HCT116 (cell line): ENCODE measurements at regions not wholly inside any gene's neighbourhood (a gene's known extent, or its start where the extent isn't known, plus 50 kb on each side); places are given as distances from the start of the nearest gene placed in this dataset.

Experiments used
- ATAC-seq: fragments of 200-7000 bp; cut with Tn5 transposase; 2 replicates; pipeline ENCODE4 v1.9.1; 2020; ENCODE audit warnings: mild to moderate bottlenecking, moderate library complexity
- BruUV-seq: library from RNA; stranded (reverse); fragments of 400-500 nt; replicated peaks from 2 replicates; lab custom pipeline; 2021; lab: Mats Ljungman, UMichigan
- CTCF ChIA-PET: fragments of 300-600 bp; sonication (Branson Sonifier 250); formaldehyde crosslinking; loops from one replicate; lab custom pipeline; 2021; ENCODE audit warnings: antibody characterized with exemption; lab: Charles Lee
- POLR2A ChIA-PET: fragments of 300-600, 350-600 bp; sonication (Branson Sonifier 250); formaldehyde crosslinking; loops from one replicate; lab custom pipeline; 2021; ENCODE audit warnings: antibody characterized with exemption; lab: Charles Lee
- RAD21 ChIA-PET, 2 experiments: fragments of 300-600 bp; sonication (Branson Sonifier 250); formaldehyde crosslinking; loops; one replicate each; lab custom pipeline; 2023; ENCODE audit warnings: low total read pairs in 2 of 2; ENCODE audit not compliant: uncharacterized antibody in 2 of 2, unreplicated experiment in 2 of 2, low non-redundant PET in 1 of 2; lab: Charles Lee
- DNase-seq: peaks from one replicate; pipeline ENCODE4 v3.0.0-alpha.2; 2010; ENCODE audit warnings: low read depth, low spot score
- H2AFZ ChIP-seq: fragments of 200-600 bp; shearing (Covaris generic), sonication (generic); 2 replicates; pipeline ENCODE4 v1.6.1; 2017; ENCODE audit warnings: low read depth, mixed run types, mixed read lengths, antibody characterized with exemption, low read length; ENCODE audit not compliant: poor library complexity, severe bottlenecking
- H3K27ac ChIP-seq: 2 replicates; pipeline ENCODE4 v1.5.1; 2012; ENCODE audit warnings: low read depth, low read length
- H3K27me3 ChIP-seq: fragments of 200-600 bp; sonication (generic); 2 replicates; pipeline ENCODE4 v1.6.1; 2016; ENCODE audit warnings: mixed run types, low read length, mixed read lengths; ENCODE audit not compliant: insufficient read depth
- H3K36me3 ChIP-seq, 2 experiments: fragments of 200-500 bp in 1 of 2; fragments of 200-600 bp in 1 of 2; sonication (Bioruptor generic) in 1 of 2; sonication (generic) in 1 of 2; 2 replicates each; pipeline versions ENCODE4 v1.5.1 to v1.6.1; 2014 to 2016; ENCODE audit warnings: low read length in 2 of 2, inconsistent platforms in 1 of 2, mixed read lengths in 1 of 2, mixed run types in 1 of 2; ENCODE audit not compliant: insufficient read depth in 2 of 2, control insufficient read depth in 1 of 2
- H3K4me1 ChIP-seq, 2 experiments: fragments of 200-600 bp in 1 of 2; sonication (generic) in 1 of 2; 2 replicates each; pipeline versions ENCODE4 v1.5.1 to v1.6.1; 2012 to 2017; ENCODE audit warnings: low read length in 2 of 2, inconsistent platforms in 1 of 2, mild to moderate bottlenecking in 1 of 2, mixed read lengths in 1 of 2, mixed run types in 1 of 2, moderate library complexity in 1 of 2; ENCODE audit not compliant: insufficient read depth in 2 of 2, control insufficient read depth in 1 of 2
- H3K4me2 ChIP-seq: fragments of 200-600 bp; sonication (generic); 2 replicates; pipeline ENCODE4 v1.6.1; 2017; ENCODE audit warnings: mixed run types, low read length, mixed read lengths
- H3K4me3 ChIP-seq, 2 experiments: fragments of 200-600 bp in 1 of 2; sonication (generic) in 1 of 2; replicated peaks in 1 of 2; 2 replicates each; pipeline ENCODE4 v1.5.1; 2011 to 2016; ENCODE audit warnings: low read length in 2 of 2, control low read depth in 1 of 2, low read depth in 1 of 2, mild to moderate bottlenecking in 1 of 2, mixed read lengths in 1 of 2, mixed run types in 1 of 2
- H3K79me2 ChIP-seq: fragments of 200-600 bp; sonication (generic); 2 replicates; pipeline ENCODE4 v1.6.1; 2017; ENCODE audit warnings: mild to moderate bottlenecking, mixed run types, low read length, moderate library complexity, mixed read lengths; ENCODE audit not compliant: insufficient read depth
- H3K9ac ChIP-seq: fragments of 200-600 bp; sonication (generic); 2 replicates; pipeline ENCODE4 v1.6.1; 2016; ENCODE audit warnings: low read length, mixed read lengths
- H3K9me2 ChIP-seq: fragments of 200-600 bp; sonication (generic), shearing (Covaris generic); 2 replicates; pipeline ENCODE4 v1.6.1; 2017; ENCODE audit warnings: mixed run types, mild to moderate bottlenecking, moderate library complexity; ENCODE audit not compliant: insufficient read depth
- H3K9me3 ChIP-seq, 2 experiments: fragments of 200-500 bp in 1 of 2; fragments of 200-600 bp in 1 of 2; sonication (Bioruptor generic) in 1 of 2; sonication (generic) in 1 of 2; 2 replicates each; pipeline ENCODE4 v1.6.1; 2014 to 2017; ENCODE audit warnings: low read length in 2 of 2, mixed read lengths in 2 of 2, inconsistent platforms in 1 of 2, low read depth in 1 of 2, mild to moderate bottlenecking in 1 of 2, mixed run types in 1 of 2, moderate library complexity in 1 of 2; ENCODE audit not compliant: control insufficient read depth in 1 of 2, insufficient read depth in 1 of 2
- H4K20me1 ChIP-seq: fragments of 200-600 bp; sonication (generic), shearing (Covaris generic); 2 replicates; pipeline ENCODE4 v1.6.1; 2017; ENCODE audit warnings: mixed run types, mild to moderate bottlenecking, moderate library complexity; ENCODE audit not compliant: insufficient read depth
- CBX3 ChIP-seq: IDR thresholded peaks from 2 replicates; pipeline ENCODE4 v1.6.1; 2012; ENCODE audit warnings: low read depth
- CEBPB ChIP-seq: IDR thresholded peaks from 2 replicates; pipeline ENCODE4 v1.6.1; 2012; ENCODE audit warnings: low read depth
- EGR1 ChIP-seq: IDR thresholded peaks from 2 replicates; pipeline ENCODE4 v1.6.1; 2012; ENCODE audit warnings: low read depth
- ELF1 ChIP-seq: IDR thresholded peaks from 2 replicates; pipeline ENCODE4 v1.6.1; 2012; ENCODE audit warnings: low read depth, borderline replicate concordance
- EZH2 ChIP-seq: fragments of 200-600 bp; sonication (generic); IDR thresholded peaks from 2 replicates; pipeline ENCODE4 v1.6.1; 2017; ENCODE audit warnings: antibody characterized with exemption, mixed run types
- FOSL1 ChIP-seq: IDR thresholded peaks from 2 replicates; pipeline ENCODE4 v1.6.1; 2012; ENCODE audit warnings: low read depth
- JUND ChIP-seq: IDR thresholded peaks from 2 replicates; pipeline ENCODE4 v1.6.1; 2012
- POLR2A ChIP-seq: IDR thresholded peaks from 2 replicates; pipeline ENCODE4 v1.7.0; 2011; ENCODE audit warnings: borderline replicate concordance; ENCODE audit not compliant: insufficient read depth, insufficient read length; ENCODE audit errors: extremely low read depth
- POLR2AphosphoS5 ChIP-seq: IDR thresholded peaks from 2 replicates; pipeline ENCODE4 v1.6.1; 2011; ENCODE audit warnings: mild to moderate bottlenecking, low read depth, low read length, moderate library complexity
- RAD21 ChIP-seq: IDR thresholded peaks from 2 replicates; pipeline ENCODE4 v1.6.1; 2012; ENCODE audit warnings: low read depth, mild to moderate bottlenecking
- SIN3A ChIP-seq: IDR thresholded peaks from 2 replicates; pipeline ENCODE4 v1.6.1; 2012; ENCODE audit warnings: low read depth
- SP1 ChIP-seq: IDR thresholded peaks from 2 replicates; pipeline ENCODE4 v1.6.1; 2012; ENCODE audit warnings: low read depth
- SRF ChIP-seq: IDR thresholded peaks from 2 replicates; pipeline ENCODE4 v1.6.1; 2012; ENCODE audit warnings: low read depth
- TCF7L2 ChIP-seq: IDR thresholded peaks from 2 replicates; pipeline ENCODE4 v1.7.0; 2011; ENCODE audit warnings: borderline replicate concordance, inconsistent platforms; ENCODE audit not compliant: insufficient read depth, insufficient read length; ENCODE audit errors: extremely low read depth
- YY1 ChIP-seq: IDR thresholded peaks from 2 replicates; pipeline ENCODE4 v1.6.1; 2011; ENCODE audit warnings: low read length, low read depth, moderate library complexity, mild to moderate bottlenecking; ENCODE audit not compliant: insufficient replicate concordance; ENCODE audit errors: extremely low read depth
- ZNF274 ChIP-seq: fragments of 200-500 bp; sonication (Bioruptor generic); IDR thresholded peaks from 2 replicates; pipeline ENCODE4 v1.6.1; 2014; ENCODE audit warnings: mild to moderate bottlenecking, low read depth, low read length, inconsistent platforms
- intact Hi-C: fragments of 100-400 bp; cut with micrococcal nuclease; formaldehyde crosslinking; loops from 2 replicates; pipeline ENCODE4 v1.10.0; 2022
- TF ChIP-seq, protein P1 (sequence below): IDR thresholded peaks from 2 replicates; pipeline ENCODE4 v1.6.1; 2012; ENCODE audit warnings: low read depth
- TF ChIP-seq, protein P2 (sequence below), 3 experiments: fragments of 200-600 bp in 1 of 3; sonication (generic) in 1 of 3; IDR thresholded peaks in 2 of 3; conservative IDR thresholded peaks in 1 of 3; 2 replicates each; pipeline ENCODE4 v1.5.1; 2012 to 2017; ENCODE audit warnings: low read depth in 2 of 3, low read length in 2 of 3, antibody characterized with exemption in 1 of 3, borderline replicate concordance in 1 of 3, control low read depth in 1 of 3, mild to moderate bottlenecking in 1 of 3, mixed read lengths in 1 of 3, mixed run types in 1 of 3, moderate library complexity in 1 of 3; ENCODE audit not compliant: insufficient read depth in 1 of 3
- TF ChIP-seq, protein P3 (sequence below): IDR thresholded peaks from 2 replicates; pipeline ENCODE4 v1.6.1; 2012

DNA sequence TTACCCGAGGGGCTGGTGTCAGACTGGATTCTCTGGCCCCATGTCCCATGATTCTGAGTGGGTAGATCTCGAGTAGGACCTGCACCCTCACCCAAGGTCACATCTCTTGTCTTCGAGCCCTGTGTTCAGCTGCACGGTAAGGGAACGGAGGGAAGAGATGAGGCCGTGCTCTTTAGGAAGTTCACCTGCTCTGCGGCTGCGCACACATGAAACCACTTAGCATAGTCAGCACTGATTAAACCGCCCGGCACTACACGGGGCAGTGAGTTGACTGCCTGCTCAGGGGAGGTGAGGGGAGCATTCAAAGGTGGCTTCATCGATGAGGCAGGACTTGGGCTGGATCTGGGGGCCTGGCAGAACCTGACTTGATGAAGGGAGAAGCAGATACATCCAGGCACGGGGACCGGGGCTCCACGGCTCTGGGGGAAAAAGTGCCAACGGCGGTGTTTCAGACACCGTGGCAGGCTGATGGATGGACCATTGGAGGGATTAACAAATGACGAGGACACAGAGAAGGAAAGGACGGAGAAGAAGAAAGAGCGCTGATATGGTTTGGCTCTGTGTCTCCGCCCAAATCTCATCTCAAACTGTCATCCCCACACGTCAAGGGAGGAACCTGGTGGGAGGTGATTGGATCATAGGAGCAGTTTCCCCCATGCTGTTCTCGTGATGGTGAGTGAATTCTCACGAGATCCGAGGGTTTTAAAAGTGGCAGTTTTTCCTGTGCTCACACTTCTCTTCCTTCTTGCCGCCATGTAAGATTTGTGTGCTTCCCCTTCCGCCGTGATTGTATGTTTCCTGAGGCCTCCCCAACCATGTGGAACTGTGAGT lies 248.6 kb downstream of the CYP26B1 start:
- no peak for ATAC-seq
- no peak overlapping the region for H3K9ac ChIP-seq
- H3K4me3 ChIP-seq: no peak overlapping the region
- TF ChIP-seq SP1 (no peak), SRF (no peak), CEBPB (no peak), POLR2AphosphoS5 (no peak), YY1 (no peak), RAD21 (no peak), JUND (no peak), EGR1 (no peak), TCF7L2 (no peak), POLR2A (no peak), ELF1 (no peak), CBX3 (no peak), EZH2 (no peak), ZNF274 (no peak), SIN3A (no peak), FOSL1 (no peak)
- TF ChIP-seq, protein P1, sequence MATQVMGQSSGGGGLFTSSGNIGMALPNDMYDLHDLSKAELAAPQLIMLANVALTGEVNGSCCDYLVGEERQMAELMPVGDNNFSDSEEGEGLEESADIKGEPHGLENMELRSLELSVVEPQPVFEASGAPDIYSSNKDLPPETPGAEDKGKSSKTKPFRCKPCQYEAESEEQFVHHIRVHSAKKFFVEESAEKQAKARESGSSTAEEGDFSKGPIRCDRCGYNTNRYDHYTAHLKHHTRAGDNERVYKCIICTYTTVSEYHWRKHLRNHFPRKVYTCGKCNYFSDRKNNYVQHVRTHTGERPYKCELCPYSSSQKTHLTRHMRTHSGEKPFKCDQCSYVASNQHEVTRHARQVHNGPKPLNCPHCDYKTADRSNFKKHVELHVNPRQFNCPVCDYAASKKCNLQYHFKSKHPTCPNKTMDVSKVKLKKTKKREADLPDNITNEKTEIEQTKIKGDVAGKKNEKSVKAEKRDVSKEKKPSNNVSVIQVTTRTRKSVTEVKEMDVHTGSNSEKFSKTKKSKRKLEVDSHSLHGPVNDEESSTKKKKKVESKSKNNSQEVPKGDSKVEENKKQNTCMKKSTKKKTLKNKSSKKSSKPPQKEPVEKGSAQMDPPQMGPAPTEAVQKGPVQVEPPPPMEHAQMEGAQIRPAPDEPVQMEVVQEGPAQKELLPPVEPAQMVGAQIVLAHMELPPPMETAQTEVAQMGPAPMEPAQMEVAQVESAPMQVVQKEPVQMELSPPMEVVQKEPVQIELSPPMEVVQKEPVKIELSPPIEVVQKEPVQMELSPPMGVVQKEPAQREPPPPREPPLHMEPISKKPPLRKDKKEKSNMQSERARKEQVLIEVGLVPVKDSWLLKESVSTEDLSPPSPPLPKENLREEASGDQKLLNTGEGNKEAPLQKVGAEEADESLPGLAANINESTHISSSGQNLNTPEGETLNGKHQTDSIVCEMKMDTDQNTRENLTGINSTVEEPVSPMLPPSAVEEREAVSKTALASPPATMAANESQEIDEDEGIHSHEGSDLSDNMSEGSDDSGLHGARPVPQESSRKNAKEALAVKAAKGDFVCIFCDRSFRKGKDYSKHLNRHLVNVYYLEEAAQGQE: no peak
- TF ChIP-seq, protein P2, sequence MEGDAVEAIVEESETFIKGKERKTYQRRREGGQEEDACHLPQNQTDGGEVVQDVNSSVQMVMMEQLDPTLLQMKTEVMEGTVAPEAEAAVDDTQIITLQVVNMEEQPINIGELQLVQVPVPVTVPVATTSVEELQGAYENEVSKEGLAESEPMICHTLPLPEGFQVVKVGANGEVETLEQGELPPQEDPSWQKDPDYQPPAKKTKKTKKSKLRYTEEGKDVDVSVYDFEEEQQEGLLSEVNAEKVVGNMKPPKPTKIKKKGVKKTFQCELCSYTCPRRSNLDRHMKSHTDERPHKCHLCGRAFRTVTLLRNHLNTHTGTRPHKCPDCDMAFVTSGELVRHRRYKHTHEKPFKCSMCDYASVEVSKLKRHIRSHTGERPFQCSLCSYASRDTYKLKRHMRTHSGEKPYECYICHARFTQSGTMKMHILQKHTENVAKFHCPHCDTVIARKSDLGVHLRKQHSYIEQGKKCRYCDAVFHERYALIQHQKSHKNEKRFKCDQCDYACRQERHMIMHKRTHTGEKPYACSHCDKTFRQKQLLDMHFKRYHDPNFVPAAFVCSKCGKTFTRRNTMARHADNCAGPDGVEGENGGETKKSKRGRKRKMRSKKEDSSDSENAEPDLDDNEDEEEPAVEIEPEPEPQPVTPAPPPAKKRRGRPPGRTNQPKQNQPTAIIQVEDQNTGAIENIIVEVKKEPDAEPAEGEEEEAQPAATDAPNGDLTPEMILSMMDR (IDR thresholded peaks at IDR 0.05 in 2 of 3, conservative IDR thresholded peaks at IDR 0.05 in 1 of 3; ENCODE audit: borderline replicate concordance in 1 of 3, insufficient read depth in 1 of 3, low read depth in 2 of 3, low read length in 2 of 3): no peak
- TF ChIP-seq, protein P3, sequence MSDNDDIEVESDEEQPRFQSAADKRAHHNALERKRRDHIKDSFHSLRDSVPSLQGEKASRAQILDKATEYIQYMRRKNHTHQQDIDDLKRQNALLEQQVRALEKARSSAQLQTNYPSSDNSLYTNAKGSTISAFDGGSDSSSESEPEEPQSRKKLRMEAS: no peak
- TF ChIP-seq, all 23 proteins: peak for 0
- Histone ChIP-seq H3K27ac (no peak overlapping the region), H3K9me2 (no peaks in the 10 kb centered on the region), H3K79me2 (no peaks in the 10 kb centered on the region), H2AFZ (no peak overlapping the region), H4K20me1 (no peaks in the 10 kb centered on the region), H3K4me2 (no peak overlapping the region), H3K36me3 (no peaks in the 10 kb centered on the region), H3K27me3 (no peaks in the 10 kb centered on the region), H3K4me1 (no peaks in the 10 kb centered on the region), H3K9me3 (no peaks in the 10 kb centered on the region)
- ChIA-PET RAD21 (no interaction called here), CTCF (no interaction called here), POLR2A (no interaction called here)
- intact Hi-C loops: no loop called here
- no peak for DNase-seq
- BruUV-seq: no TSS peak
